ENCODE measurements at regions not wholly inside any gene's neighbourhood (a gene's known extent, or its start where the extent isn't known, plus 50 kb on each side); places are given as distances from the start of the nearest gene placed in this dataset.

GRCh38 chr20:21936261-21936660, 230.8 kb downstream of the PAX1 start:
- ChIA-PET POLR2A (ENCODE audit: unreplicated experiment) (no interaction called here), CTCF (interaction anchor here (0.7 kb wide), 1 partner anchor 216 kb away, joined by 3 read pairs; no protein-coding TSS in a partner anchor)
- no peak overlapping the region for H3K27ac ChIP-seq (ENCODE audit: low read length)
- H3K9me2 ChIP-seq (replicated peaks; ENCODE audit: low read length), result no peaks in the 10 kb centered on the region
- H3K4me1 ChIP-seq (ENCODE audit: insufficient read depth, low read length), result no peaks in the 10 kb centered on the region
- no peaks in the 10 kb centered on the region for H3K27me3 ChIP-seq (ENCODE audit: low read length)
- DNase-seq (no peak), ATAC-seq (no peak)
- H4K20me1 ChIP-seq (ENCODE audit: low read length), result no peaks in the 10 kb centered on the region
- no peaks in the 10 kb centered on the region for H3F3A ChIP-seq (ENCODE audit: low read length, unreplicated experiment)
- H2AFZ ChIP-seq (ENCODE audit: low read length), result no peak overlapping the region
- no peaks in the 10 kb centered on the region for H3K79me2 ChIP-seq (ENCODE audit: low read length)
- H3K36me3 ChIP-seq (ENCODE audit: low read depth, low read length), result no peaks in the 10 kb centered on the region
- BruUV-seq (replicated peaks), result no TSS peak
- intact Hi-C loops (cut with micrococcal nuclease), result no loop called here
- H3K4me2 ChIP-seq (ENCODE audit: low read length), result no peak overlapping the region
- TF ChIP-seq EZH2phosphoT487 (IDR thresholded peaks at IDR 0.05; ENCODE audit: borderline replicate concordance, low read length), result no peak
- no peak for TF ChIP-seq CTCF (conservative IDR thresholded peaks at IDR 0.05; ENCODE audit: low read depth, low read length)
- no peak for TF ChIP-seq EZH2 (IDR thresholded peaks at IDR 0.05; ENCODE audit: low read length, unreplicated experiment)
- H3K4me3 ChIP-seq (ENCODE audit: low read length), result no peak overlapping the region
- H3K9me3 ChIP-seq (ENCODE audit: low read length), result no peaks in the 10 kb centered on the region; the same call in 1 of the 2 replicates
- no peak overlapping the region for H3K9ac ChIP-seq (ENCODE audit: low read length)

- ATAC-seq, result no peak
Measured at GRCh38 chr20:21933526-21933925, 228.1 kb downstream of the PAX1 start.

More at GRCh38 chr20:21933526-21933925, 228.1 kb downstream of the PAX1 start:
- intact Hi-C loops (cut with micrococcal nuclease), result no loop called here
- H3K79me2 ChIP-seq (ENCODE audit: low read length), result no peaks in the 10 kb centered on the region
- H3K4me2 ChIP-seq (ENCODE audit: low read length), result no peak overlapping the region
- no TSS peak for BruUV-seq (replicated peaks)
- H3K9me2 ChIP-seq (replicated peaks; ENCODE audit: low read length), result no peaks in the 10 kb centered on the region
- H3K9ac ChIP-seq (ENCODE audit: low read length), result no peak overlapping the region
- no peaks in the 10 kb centered on the region for H3K4me1 ChIP-seq (ENCODE audit: insufficient read depth, low read length)
- H3K36me3 ChIP-seq (ENCODE audit: low read depth, low read length), result no peaks in the 10 kb centered on the region
- no peak overlapping the region for H3K4me3 ChIP-seq (ENCODE audit: low read length)
- H3F3A ChIP-seq (ENCODE audit: low read length, unreplicated experiment), result no peaks in the 10 kb centered on the region
- H4K20me1 ChIP-seq (ENCODE audit: low read length), result no peaks in the 10 kb centered on the region
- H3K9me3 ChIP-seq (ENCODE audit: low read length), result peaks cover 3% of the 10 kb centered on the region; the same call in 1 of the 2 replicates
- TF ChIP-seq EZH2 (IDR thresholded peaks at IDR 0.05; ENCODE audit: low read length, unreplicated experiment) (no peak), EZH2phosphoT487 (IDR thresholded peaks at IDR 0.05; ENCODE audit: borderline replicate concordance, low read length) (no peak), CTCF (conservative IDR thresholded peaks at IDR 0.05; ENCODE audit: low read depth, low read length) (no peak)
- ChIA-PET CTCF (no interaction called here), POLR2A (ENCODE audit: unreplicated experiment) (no interaction called here)
- no peak overlapping the region for H3K27ac ChIP-seq (ENCODE audit: low read length)
- DNase-seq, result no peak
- H2AFZ ChIP-seq (ENCODE audit: low read length), result no peak overlapping the region
- H3K27me3 ChIP-seq (ENCODE audit: low read length), result no peaks in the 10 kb centered on the region

All from PC-3 (cell line).